Fibroblast of villous mesenchyme (primary cell): ENCODE measurements at regions not wholly inside any gene's neighbourhood (a gene's known extent, or its start where the extent isn't known, plus 50 kb on each side); places are given as distances from the start of the nearest gene placed in this dataset.

Experiments
- DNase-seq: peaks from one replicate; pipeline ENCODE4 v3.0.0-alpha.2; 2010; ENCODE audit warnings: low read depth
- H3K4me3 ChIP-seq: 2 replicates; pipeline ENCODE4 v1.5.1; 2011; ENCODE audit warnings: low read depth, mild to moderate bottlenecking, low read length
- CTCF ChIP-seq: IDR thresholded peaks from 2 replicates; pipeline ENCODE4 v1.5.1; 2012; ENCODE audit warnings: low read depth, mild to moderate bottlenecking, low read length; ENCODE audit not compliant: insufficient read depth

DNA sequence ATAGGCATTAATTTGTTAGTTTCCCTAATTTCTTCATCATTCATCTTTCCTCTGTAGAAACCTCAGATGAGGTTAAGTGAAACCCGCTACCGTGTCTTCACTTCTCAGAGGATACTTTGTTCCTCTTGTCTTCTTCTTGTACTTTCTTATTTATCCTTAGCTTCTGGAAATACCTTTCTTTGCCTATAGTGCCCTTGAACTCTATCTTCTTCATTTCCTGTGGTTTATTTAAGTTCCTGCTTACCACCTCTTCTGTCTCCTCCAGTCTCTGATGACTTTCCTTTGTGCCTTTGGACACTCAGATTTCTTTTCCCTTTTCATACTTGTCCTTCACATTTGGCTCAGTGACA lies 159.6 kb upstream of the LEF1 start:
- H3K4me3 ChIP-seq = no peak overlapping the region
- no peak for TF ChIP-seq CTCF
- DNase-seq = no peak

DNA sequence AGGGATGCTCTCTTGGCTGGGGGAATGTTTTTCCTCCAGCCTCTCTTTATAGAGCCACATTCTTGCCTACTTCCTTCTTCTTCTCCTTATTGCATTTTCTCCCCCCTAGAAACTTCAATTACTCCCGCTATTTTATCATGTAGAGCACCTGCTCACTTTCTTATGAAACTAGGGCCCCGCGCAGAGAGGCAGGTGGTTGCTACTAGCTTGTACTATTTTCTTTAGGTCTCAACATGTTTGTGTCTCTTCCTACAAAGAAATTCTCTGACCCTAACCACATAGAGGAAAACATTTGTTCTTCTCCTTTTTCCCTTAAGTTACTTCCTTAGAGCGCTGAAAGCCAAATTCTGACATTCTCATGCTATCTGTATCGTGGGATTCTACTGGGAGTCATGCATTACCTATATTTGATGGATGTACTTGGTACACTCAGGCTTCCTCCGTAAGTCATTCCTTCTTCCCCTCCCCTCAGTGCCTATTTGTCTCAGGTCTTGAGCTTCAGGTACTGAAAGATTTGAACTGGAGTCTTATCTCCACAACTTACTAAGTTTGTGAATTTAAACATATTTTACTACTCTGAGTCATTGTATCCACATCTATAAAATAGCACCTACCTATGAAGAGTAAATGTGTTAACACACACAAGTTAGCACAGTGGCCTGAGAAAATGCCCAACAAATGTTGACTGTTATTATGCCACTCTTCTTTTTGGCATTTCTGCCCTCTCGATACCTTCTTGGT lies 159.1 kb upstream of the LEF1 start:
- no peak for TF ChIP-seq CTCF
- no peak for DNase-seq
- H3K4me3 ChIP-seq = no peak overlapping the region

DNA sequence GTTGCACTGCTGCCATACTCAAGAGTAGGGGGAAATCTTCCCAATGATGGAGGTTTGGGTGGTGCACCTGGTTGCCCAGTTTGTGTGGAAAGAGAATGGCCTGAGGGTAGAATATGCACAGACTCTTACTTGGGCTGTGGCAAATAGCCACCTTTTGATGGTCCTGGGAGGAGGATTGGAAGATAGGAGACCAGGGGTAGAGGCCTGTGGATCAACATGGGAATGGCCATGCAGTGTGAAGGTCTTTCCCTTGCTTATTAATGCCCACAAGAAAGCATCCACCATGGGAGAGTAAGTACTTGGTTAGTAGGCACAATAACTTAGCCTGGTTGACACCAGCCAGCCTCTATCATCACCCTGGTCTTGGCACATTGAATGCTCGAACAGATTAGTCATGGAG lies 156.8 kb upstream of the LEF1 start:
- DNase-seq = no peak
- H3K4me3 ChIP-seq = no peak overlapping the region
- no peak for TF ChIP-seq CTCF

- H3K4me3 ChIP-seq = no peak overlapping the region
- no peak for DNase-seq
- no peak for TF ChIP-seq CTCF
Measured at GRCh38 chr4:108324450-108324849, 155.7 kb upstream of the LEF1 start.

GRCh38 chr4:108322497-108322896 lies 153.8 kb upstream of the LEF1 start:
- H3K4me3 ChIP-seq = no peak overlapping the region
- no peak for TF ChIP-seq CTCF
- DNase-seq = no peak

DNA sequence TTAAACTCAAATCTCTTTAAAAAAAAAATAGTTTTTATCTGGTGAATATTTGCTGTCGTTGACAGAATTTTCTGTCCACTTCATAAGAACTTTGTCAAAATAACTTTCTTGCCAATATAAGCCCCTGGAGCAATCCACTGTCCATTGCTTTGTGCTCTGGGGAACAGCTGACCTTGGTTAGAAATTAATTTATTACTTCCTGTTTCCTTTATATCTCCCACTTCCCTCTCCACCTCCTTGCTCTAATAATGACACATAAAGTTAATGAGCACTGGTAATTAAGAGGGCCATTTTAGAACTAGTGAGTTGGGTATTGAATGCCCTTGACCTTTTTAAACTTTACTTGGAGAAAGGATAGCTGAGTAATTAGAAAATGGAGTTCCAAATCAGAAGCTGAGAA lies 151.3 kb upstream of the LEF1 start:
- TF ChIP-seq CTCF = no peak
- DNase-seq = no peak
- H3K4me3 ChIP-seq = no peak overlapping the region

- no peak for TF ChIP-seq CTCF
- H3K4me3 ChIP-seq = no peak overlapping the region
- no peak for DNase-seq
Measured at GRCh38 chr4:108317377-108317776, 148.6 kb upstream of the LEF1 start.
